ENCODE measurements at regions not wholly inside any gene's neighbourhood (a gene's known extent, or its start where the extent isn't known, plus 50 kb on each side); places are given as distances from the start of the nearest gene placed in this dataset.

DNA sequence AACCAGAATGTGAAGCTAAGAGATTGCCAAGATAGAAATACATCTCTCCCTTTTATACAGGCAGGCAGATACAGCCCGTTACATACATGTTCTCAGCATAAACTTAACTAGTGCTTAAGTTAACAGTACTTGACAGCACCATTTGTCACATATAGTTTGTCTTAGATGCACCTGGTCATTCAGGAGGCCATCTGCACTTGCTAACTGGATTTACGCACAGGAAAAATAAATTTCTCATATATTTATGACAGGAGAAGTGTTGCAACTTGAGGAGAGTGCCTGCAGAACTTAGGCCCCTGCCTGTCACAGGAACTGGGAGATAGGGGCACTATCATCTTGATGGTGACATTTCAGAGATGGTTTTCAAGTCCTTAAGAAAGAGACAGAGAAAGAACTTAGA, 1462.1 kb upstream of the CDH9 start:
- TF ChIP-seq CTCF (IDR thresholded peaks at IDR 0.05) (no peak), ZFX (IDR thresholded peaks at IDR 0.05; ENCODE audit: borderline replicate concordance) (no peak)
